B cell (primary cell): ENCODE measurements at regions not wholly inside any gene's neighbourhood (a gene's known extent, or its start where the extent isn't known, plus 50 kb on each side); places are given as distances from the start of the nearest gene placed in this dataset.

ENCODE experiments used
- ATAC-seq: fragments of 200-7000 bp; cut with Tn5 transposase; one replicate; pipeline ENCODE4 v1.10.0; 2021; ENCODE audit warnings: low read depth, mild to moderate bottlenecking, moderate number of reproducible peaks, moderate library complexity
- CTCF ChIA-PET: fragments of 350-600 bp; sonication (Branson Sonifier 250); formaldehyde crosslinking; loops from one replicate; lab custom pipeline; 2021; ENCODE audit warnings: antibody characterized with exemption, inconsistent platforms; lab: Charles Lee
- POLR2A ChIA-PET: fragments of 350-600 bp; sonication (Branson Sonifier 250); formaldehyde crosslinking; loops from one replicate; lab custom pipeline; 2021; ENCODE audit warnings: antibody characterized with exemption; lab: Charles Lee
- DNase-seq: peaks from one replicate; pipeline ENCODE4 v3.0.0; 2013
- H2AFZ ChIP-seq: 2 replicates; pipeline ENCODE4 v1.6.1; 2012; ENCODE audit warnings: mild to moderate bottlenecking, low read depth, low read length; ENCODE audit not compliant: insufficient read depth, poor library complexity, severe bottlenecking
- H3K27ac ChIP-seq, 2 donors: 1 replicate in 1 of 2; 2 replicates in 1 of 2; pipeline ENCODE4 v1.5.1; 2012 to 2013; ENCODE audit warnings: low read length in 2 of 2, mild to moderate bottlenecking in 2 of 2, moderate library complexity in 1 of 2
- H3K27me3 ChIP-seq, 4 experiments: fragments of 200-600 bp in 1 of 4; sonication (generic) in 1 of 4; replicated peaks in 1 of 4; 1 replicate in 2 of 4; 2 replicates in 2 of 4; pipeline versions ENCODE4 v1.6.1 to v1.7.0; 2013 to 2016; ENCODE audit warnings: low read length in 3 of 4, mild to moderate bottlenecking in 2 of 4, mixed read lengths in 1 of 4, moderate library complexity in 1 of 4; ENCODE audit not compliant: insufficient read depth in 4 of 4, control insufficient read depth in 3 of 4; ENCODE audit errors: control extremely low read depth in 1 of 4
- H3K36me3 ChIP-seq, 2 experiments: replicated peaks in 1 of 2; 1 replicate in 1 of 2; 2 replicates in 1 of 2; pipeline versions ENCODE4 v1.6.1 to v1.7.1; 2013; ENCODE audit warnings: low read length in 1 of 2; ENCODE audit not compliant: insufficient read depth in 2 of 2, control insufficient read depth in 1 of 2; ENCODE audit errors: control extremely low read depth in 1 of 2, extremely low read depth in 1 of 2
- H3K4me1 ChIP-seq, 2 donors: fragments of 200-600 bp in 1 of 2; sonication (generic) in 1 of 2; 1 replicate in 1 of 2; 2 replicates in 1 of 2; pipeline versions ENCODE4 v1.5.1 to v1.6.1; 2013 to 2017; ENCODE audit warnings: low read length in 2 of 2; ENCODE audit not compliant: control insufficient read depth in 2 of 2, insufficient read depth in 2 of 2
- H3K4me2 ChIP-seq: replicated peaks from 2 replicates; pipeline ENCODE3; 2012; ENCODE audit warnings: mild to moderate bottlenecking, low read depth, low read length; ENCODE audit not compliant: poor library complexity, severe bottlenecking
- H3K4me3 ChIP-seq, 5 experiments: fragments of 200-600 bp in 1 of 5; sonication (generic) in 1 of 5; 1 replicate in 3 of 5; 2 replicates in 2 of 5; pipeline versions ENCODE4 v1.5.1 to v1.7.0; 2011 to 2016; ENCODE audit warnings: low read length in 4 of 5, mild to moderate bottlenecking in 4 of 5, low read depth in 2 of 5, control low read depth in 1 of 5, moderate library complexity in 1 of 5; ENCODE audit not compliant: insufficient read depth in 1 of 5; ENCODE audit errors: control extremely low read depth in 1 of 5, extremely low read depth in 1 of 5
- H3K79me2 ChIP-seq: fragments of 200-600 bp; sonication (generic); one replicate; pipeline ENCODE4 v1.6.0; 2016; ENCODE audit warnings: low read length; ENCODE audit not compliant: control insufficient read depth, insufficient read depth
- H3K9ac ChIP-seq: fragments of 200-600 bp; sonication (generic); 2 replicates; pipeline ENCODE4 v1.6.1; 2017; ENCODE audit warnings: mild to moderate bottlenecking, low read length, moderate library complexity
- H3K9me3 ChIP-seq, 3 donors: one replicate each; pipeline versions ENCODE4 v1.6.1 to v1.7.1; 2013; ENCODE audit warnings: low read length in 2 of 3; ENCODE audit not compliant: control insufficient read depth in 2 of 3, insufficient read depth in 1 of 3; ENCODE audit errors: control extremely low read depth in 1 of 3
- H4K20me1 ChIP-seq: 2 replicates; pipeline ENCODE4 v1.6.0; 2012; ENCODE audit warnings: mild to moderate bottlenecking, low read length; ENCODE audit not compliant: insufficient read depth, control insufficient read depth, poor library complexity, severe bottlenecking
- H3K27ac Mint-ChIP-seq: one replicate; pipeline ENCODE4 v1.8.0; 2021; ENCODE audit warnings: mixed read lengths
- H3K27me3 Mint-ChIP-seq: one replicate; pipeline ENCODE4 v1.8.0; 2021; ENCODE audit warnings: mixed read lengths
- H3K4me1 Mint-ChIP-seq: one replicate; pipeline ENCODE4 v1.8.0; 2021; ENCODE audit warnings: mixed read lengths
- H3K4me3 Mint-ChIP-seq: one replicate; pipeline ENCODE4 v1.8.0; 2021; ENCODE audit warnings: mixed read lengths
- H3K9me3 Mint-ChIP-seq: one replicate; pipeline ENCODE4 v1.8.0; 2022; ENCODE audit warnings: mixed read lengths; ENCODE audit not compliant: insufficient read depth
- EZH2 ChIP-seq: IDR thresholded peaks from 2 replicates; pipeline ENCODE4 v1.6.1; 2012; ENCODE audit warnings: borderline replicate concordance, low read depth, mild to moderate bottlenecking, moderate library complexity, low read length; ENCODE audit not compliant: insufficient read depth, poor library complexity, severe bottlenecking
- WGBS: methylation state at CpG from one replicate; pipeline ENCODE4 v1.1.5; 2013; ENCODE audit warnings: missing lambda C conversion rate; ENCODE audit not compliant: insufficient coverage; 5-methylcytosine and 5-hydroxymethylcytosine counted together
- intact Hi-C: fragments of 100-400 bp; cut with micrococcal nuclease; formaldehyde crosslinking; loops from one replicate; pipeline ENCODE4 v1.10.0; 2022
- TF ChIP-seq, protein P1 (sequence below): fragments of 200-600 bp; IDR thresholded peaks from one replicate; pipeline ENCODE4 v1.8.0; 2022; ENCODE audit warnings: antibody characterized with exemption, mild to moderate bottlenecking

DNA sequence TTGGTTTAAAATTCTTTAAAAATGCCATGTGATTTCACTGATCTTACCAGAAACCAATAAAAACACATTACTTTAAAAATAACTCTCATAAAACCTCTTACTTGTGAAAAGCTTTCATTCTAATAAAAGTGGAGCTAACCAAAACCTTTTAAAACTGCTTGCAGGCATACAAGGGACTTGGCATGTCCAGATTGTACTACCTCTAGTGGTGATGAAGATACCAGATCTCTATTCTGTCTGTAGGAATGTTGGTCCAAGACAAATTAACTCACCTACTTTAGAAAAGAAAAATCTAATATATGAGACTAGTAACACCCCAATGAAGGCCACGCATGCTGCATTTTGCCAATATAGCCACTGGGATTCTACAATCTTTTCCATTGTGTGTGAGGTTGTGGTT is 151.0 kb upstream of the SALL1 start:
- no peak overlapping the region for H3K9ac ChIP-seq
- no peaks in the 10 kb centered on the region for H3K27me3 ChIP-seq
- CTCF ChIA-PET, result no interaction called here
- no peak overlapping the region for H3K27ac ChIP-seq
- DNase-seq, result no peak
- peaks cover 0 to 5% (median 0%) of the 10 kb centered on the region in 3 donors for H3K9me3 ChIP-seq
- H3K9me3 Mint-ChIP-seq, result no peaks in the 10 kb centered on the region
- no peak overlapping the region for H3K4me3 ChIP-seq
- TF ChIP-seq EZH2, result no peak
- TF ChIP-seq, protein P1, sequence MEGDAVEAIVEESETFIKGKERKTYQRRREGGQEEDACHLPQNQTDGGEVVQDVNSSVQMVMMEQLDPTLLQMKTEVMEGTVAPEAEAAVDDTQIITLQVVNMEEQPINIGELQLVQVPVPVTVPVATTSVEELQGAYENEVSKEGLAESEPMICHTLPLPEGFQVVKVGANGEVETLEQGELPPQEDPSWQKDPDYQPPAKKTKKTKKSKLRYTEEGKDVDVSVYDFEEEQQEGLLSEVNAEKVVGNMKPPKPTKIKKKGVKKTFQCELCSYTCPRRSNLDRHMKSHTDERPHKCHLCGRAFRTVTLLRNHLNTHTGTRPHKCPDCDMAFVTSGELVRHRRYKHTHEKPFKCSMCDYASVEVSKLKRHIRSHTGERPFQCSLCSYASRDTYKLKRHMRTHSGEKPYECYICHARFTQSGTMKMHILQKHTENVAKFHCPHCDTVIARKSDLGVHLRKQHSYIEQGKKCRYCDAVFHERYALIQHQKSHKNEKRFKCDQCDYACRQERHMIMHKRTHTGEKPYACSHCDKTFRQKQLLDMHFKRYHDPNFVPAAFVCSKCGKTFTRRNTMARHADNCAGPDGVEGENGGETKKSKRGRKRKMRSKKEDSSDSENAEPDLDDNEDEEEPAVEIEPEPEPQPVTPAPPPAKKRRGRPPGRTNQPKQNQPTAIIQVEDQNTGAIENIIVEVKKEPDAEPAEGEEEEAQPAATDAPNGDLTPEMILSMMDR, result no peak
- H3K4me2 ChIP-seq, result no peak overlapping the region
- no peaks in the 10 kb centered on the region for H3K36me3 ChIP-seq
- intact Hi-C loops, result no loop called here
- no peaks in the 10 kb centered on the region for H3K27me3 Mint-ChIP-seq
- WGBS, result no CpG with 5 or more reads among the region's 1 CpG
- no peaks in the 10 kb centered on the region for H4K20me1 ChIP-seq
- H3K79me2 ChIP-seq, result no peaks in the 10 kb centered on the region
- H3K27ac Mint-ChIP-seq, result no peak overlapping the region
- H3K4me1 ChIP-seq, result no peaks in the 10 kb centered on the region
- no peak for ATAC-seq
- H2AFZ ChIP-seq, result no peak overlapping the region
- H3K4me3 Mint-ChIP-seq, result no peak overlapping the region
- H3K4me1 Mint-ChIP-seq, result no peaks in the 10 kb centered on the region
- POLR2A ChIA-PET, result no interaction called here

DNA sequence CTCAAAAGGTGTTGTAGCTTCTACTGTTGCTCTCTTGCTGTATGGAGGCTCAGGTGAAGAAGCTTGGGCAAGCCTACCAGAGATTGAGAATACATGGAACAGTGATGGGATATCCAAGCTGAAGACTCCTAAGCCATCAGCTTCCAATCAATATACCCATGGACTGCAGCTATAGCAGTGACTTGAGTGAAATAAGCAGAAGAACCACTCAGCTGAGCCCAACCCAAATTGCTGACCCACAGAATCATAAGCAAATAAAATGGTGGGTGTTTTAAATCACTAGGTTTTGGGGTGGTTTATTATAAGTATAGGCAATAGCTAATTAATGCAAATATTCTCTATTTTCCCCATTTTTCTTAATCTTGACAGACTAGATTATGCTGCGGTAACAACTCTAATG is 147.7 kb upstream of the SALL1 start:
- Histone ChIP-seq H3K27ac (no peak overlapping the region), H3K36me3 (no peaks in the 10 kb centered on the region), H3K79me2 (no peaks in the 10 kb centered on the region), H3K9me3 (peaks cover 0 to 5% (median 0%) of the 10 kb centered on the region in 3 donors), H3K4me1 (no peaks in the 10 kb centered on the region), H3K4me2 (no peak overlapping the region), H4K20me1 (no peaks in the 10 kb centered on the region), H3K4me3 (no peak overlapping the region), H3K9ac (no peak overlapping the region), H3K27me3 (no peaks in the 10 kb centered on the region), H2AFZ (no peak overlapping the region)
- no peak overlapping the region for H3K27ac Mint-ChIP-seq
- no peaks in the 10 kb centered on the region for H3K4me1 Mint-ChIP-seq
- DNase-seq (no peak), ATAC-seq (no peak)
- H3K9me3 Mint-ChIP-seq, result no peaks in the 10 kb centered on the region
- WGBS, result no CpG with 5 or more reads among the region's 1 CpG
- intact Hi-C loops, result no loop called here
- CTCF ChIA-PET, result no interaction called here
- no peak overlapping the region for H3K4me3 Mint-ChIP-seq
- POLR2A ChIA-PET, result no interaction called here
- H3K27me3 Mint-ChIP-seq, result no peaks in the 10 kb centered on the region
- no peak for TF ChIP-seq EZH2
- TF ChIP-seq, protein P1, result no peak
